ENCODE measurements at regions not wholly inside any gene's neighbourhood (a gene's known extent, or its start where the extent isn't known, plus 50 kb on each side); places are given as distances from the start of the nearest gene placed in this dataset.

- intact Hi-C loops (cut with micrococcal nuclease; ENCODE audit: unreplicated experiment), result no loop called here
- no peak for DNase-seq
- ChIA-PET POLR2A (ENCODE audit: unreplicated experiment) (no interaction called here), CTCF (no interaction called here)
- peaks cover 98% of the 10 kb centered on the region for H3K27me3 ChIP-seq (ENCODE audit: insufficient read depth, low read depth)
- H3K36me3 ChIP-seq (ENCODE audit: low read depth), result no peaks in the 10 kb centered on the region
- H3K4me3 ChIP-seq, result no peak overlapping the region
- no peaks in the 10 kb centered on the region for H3K9me2 ChIP-seq (ENCODE audit: insufficient read depth)
- no peak overlapping the region for H3K4me2 ChIP-seq
- no peak overlapping the region for H2AFZ ChIP-seq
- no peak overlapping the region for H3K27ac ChIP-seq
- TF ChIP-seq EZH2 (IDR thresholded peaks at IDR 0.05; ENCODE audit: low read depth) (no peak), CTCF (conservative IDR thresholded peaks at IDR 0.05) (no peak)
- no peaks in the 10 kb centered on the region for H4K20me1 ChIP-seq (ENCODE audit: insufficient read depth)
- H3K9me3 ChIP-seq (ENCODE audit: insufficient read depth, low read depth), result no peaks in the 10 kb centered on the region
- H3K4me1 ChIP-seq (replicated peaks; ENCODE audit: insufficient read depth), result no peaks in the 10 kb centered on the region
- H3K79me2 ChIP-seq (ENCODE audit: low read depth), result no peaks in the 10 kb centered on the region
- BruUV-seq (replicated peaks), result no TSS peak
- H3F3A ChIP-seq (ENCODE audit: insufficient read depth, low read depth), result no peaks in the 10 kb centered on the region
Observed at GRCh38 chr2:2561346-2562095, 230.4 kb upstream of the MYT1L start.

GRCh38 chr2:2560374-2561015, 229.4 kb upstream of the MYT1L start:
- Histone ChIP-seq H3F3A (ENCODE audit: insufficient read depth, low read depth) (no peaks in the 10 kb centered on the region), H4K20me1 (ENCODE audit: insufficient read depth) (no peaks in the 10 kb centered on the region), H3K36me3 (ENCODE audit: low read depth) (no peaks in the 10 kb centered on the region), H3K27ac (no peak overlapping the region), H3K4me1 (replicated peaks; ENCODE audit: insufficient read depth) (no peaks in the 10 kb centered on the region), H3K79me2 (ENCODE audit: low read depth) (no peaks in the 10 kb centered on the region), H3K27me3 (ENCODE audit: insufficient read depth, low read depth) (peaks cover 93% of the 10 kb centered on the region), H2AFZ (no peak overlapping the region), H3K9me2 (ENCODE audit: insufficient read depth) (no peaks in the 10 kb centered on the region), H3K4me3 (no peak overlapping the region), H3K4me2 (no peak overlapping the region), H3K9me3 (ENCODE audit: insufficient read depth, low read depth) (no peaks in the 10 kb centered on the region)
- intact Hi-C loops (cut with micrococcal nuclease; ENCODE audit: unreplicated experiment), result no loop called here
- no peak for TF ChIP-seq EZH2 (IDR thresholded peaks at IDR 0.05; ENCODE audit: low read depth)
- TF ChIP-seq CTCF (conservative IDR thresholded peaks at IDR 0.05), result no peak
- CTCF ChIA-PET, result no interaction called here
- POLR2A ChIA-PET (ENCODE audit: unreplicated experiment), result no interaction called here
- no peak for DNase-seq
- BruUV-seq (replicated peaks), result no TSS peak

- H3K79me2 ChIP-seq (ENCODE audit: low read depth), result no peaks in the 10 kb centered on the region
- H3F3A ChIP-seq (ENCODE audit: insufficient read depth, low read depth), result no peaks in the 10 kb centered on the region
- H3K9me2 ChIP-seq (ENCODE audit: insufficient read depth), result no peaks in the 10 kb centered on the region
- H3K4me1 ChIP-seq (replicated peaks; ENCODE audit: insufficient read depth), result no peaks in the 10 kb centered on the region
- no peak overlapping the region for H3K27ac ChIP-seq
- H3K9me3 ChIP-seq (ENCODE audit: insufficient read depth, low read depth), result no peaks in the 10 kb centered on the region
- H3K27me3 ChIP-seq (ENCODE audit: insufficient read depth, low read depth), result peaks cover 75% of the 10 kb centered on the region
- H4K20me1 ChIP-seq (ENCODE audit: insufficient read depth), result no peaks in the 10 kb centered on the region
- no TSS peak for BruUV-seq (replicated peaks)
- ChIA-PET CTCF (no interaction called here), POLR2A (ENCODE audit: unreplicated experiment) (no interaction called here)
- DNase-seq, result no peak
- intact Hi-C loops (cut with micrococcal nuclease; ENCODE audit: unreplicated experiment), result no loop called here
- TF ChIP-seq CTCF (conservative IDR thresholded peaks at IDR 0.05), result no peak
- TF ChIP-seq EZH2 (IDR thresholded peaks at IDR 0.05; ENCODE audit: low read depth), result no peak
- no peak overlapping the region for H2AFZ ChIP-seq
- no peaks in the 10 kb centered on the region for H3K36me3 ChIP-seq (ENCODE audit: low read depth)
- H3K4me2 ChIP-seq, result no peak overlapping the region
- no peak overlapping the region for H3K4me3 ChIP-seq
Observed at GRCh38 chr2:2558476-2558875, 227.4 kb upstream of the MYT1L start.

Data from PC-9 (cell line).